ENCODE measurements at regions not wholly inside any gene's neighbourhood (a gene's known extent, or its start where the extent isn't known, plus 50 kb on each side); places are given as distances from the start of the nearest gene placed in this dataset.

GRCh38 chr16:14369734-14370598 lies 260.1 kb downstream of the PARN start:
- H3K9me3 ChIP-seq, result no peaks in the 10 kb centered on the region
- no peaks in the 10 kb centered on the region for H3K4me1 ChIP-seq
- no peaks in the 10 kb centered on the region for H3K27me3 ChIP-seq
- no peak for DNase-seq
- no peak overlapping the region for H3K4me3 ChIP-seq (ENCODE audit: low read depth, low read length)
- no peaks in the 10 kb centered on the region for H3K36me3 ChIP-seq
- TF ChIP-seq CTCF (IDR thresholded peaks at IDR 0.05; ENCODE audit: low read depth, low read length), result no peak

GRCh38 chr16:14368399-14368798 lies 261.7 kb downstream of the PARN start:
- Histone ChIP-seq H3K36me3 (no peaks in the 10 kb centered on the region), H3K27me3 (no peaks in the 10 kb centered on the region), H3K4me1 (no peaks in the 10 kb centered on the region), H3K4me3 (ENCODE audit: low read depth, low read length) (no peak overlapping the region), H3K9me3 (no peaks in the 10 kb centered on the region)
- TF ChIP-seq CTCF (IDR thresholded peaks at IDR 0.05; ENCODE audit: low read depth, low read length), result no peak
- no peak for DNase-seq

- no peaks in the 10 kb centered on the region for H3K9me3 ChIP-seq
- no peaks in the 10 kb centered on the region for H3K27me3 ChIP-seq
- H3K36me3 ChIP-seq, result no peaks in the 10 kb centered on the region
- no peak for TF ChIP-seq CTCF (IDR thresholded peaks at IDR 0.05; ENCODE audit: low read depth, low read length)
- no peak for DNase-seq
- H3K4me3 ChIP-seq (ENCODE audit: low read depth, low read length), result no peak overlapping the region
- no peaks in the 10 kb centered on the region for H3K4me1 ChIP-seq
Observed at GRCh38 chr16:14366974-14367707, 262.9 kb downstream of the PARN start.

- H3K4me3 ChIP-seq (ENCODE audit: low read depth, low read length), result no peak overlapping the region
- DNase-seq, result no peak
- H3K36me3 ChIP-seq, result no peaks in the 10 kb centered on the region
- no peaks in the 10 kb centered on the region for H3K9me3 ChIP-seq
- no peak for TF ChIP-seq CTCF (IDR thresholded peaks at IDR 0.05; ENCODE audit: low read depth, low read length)
- H3K27me3 ChIP-seq, result no peaks in the 10 kb centered on the region
- H3K4me1 ChIP-seq, result no peaks in the 10 kb centered on the region
Observed at GRCh38 chr16:14366447-14366846, 263.6 kb downstream of the PARN start.

GRCh38 chr16:14365200-14365851 lies 264.7 kb downstream of the PARN start:
- TF ChIP-seq CTCF (IDR thresholded peaks at IDR 0.05; ENCODE audit: low read depth, low read length), result no peak
- no peak for DNase-seq
- Histone ChIP-seq H3K36me3 (no peaks in the 10 kb centered on the region), H3K4me3 (ENCODE audit: low read depth, low read length) (no peak overlapping the region), H3K4me1 (no peaks in the 10 kb centered on the region), H3K27me3 (no peaks in the 10 kb centered on the region), H3K9me3 (no peaks in the 10 kb centered on the region)
